ENCODE measurements at regions not wholly inside any gene's neighbourhood (a gene's known extent, or its start where the extent isn't known, plus 50 kb on each side); places are given as distances from the start of the nearest gene placed in this dataset.
A peak's percentile ranks its signal among the peaks of the same experiment; 100 is the strongest.
"Not testable (repeated sequence)": the region's sequence is repeated elsewhere in the genome, so short reads cannot be mapped to it uniquely, and the experiment has no call there.

DNA sequence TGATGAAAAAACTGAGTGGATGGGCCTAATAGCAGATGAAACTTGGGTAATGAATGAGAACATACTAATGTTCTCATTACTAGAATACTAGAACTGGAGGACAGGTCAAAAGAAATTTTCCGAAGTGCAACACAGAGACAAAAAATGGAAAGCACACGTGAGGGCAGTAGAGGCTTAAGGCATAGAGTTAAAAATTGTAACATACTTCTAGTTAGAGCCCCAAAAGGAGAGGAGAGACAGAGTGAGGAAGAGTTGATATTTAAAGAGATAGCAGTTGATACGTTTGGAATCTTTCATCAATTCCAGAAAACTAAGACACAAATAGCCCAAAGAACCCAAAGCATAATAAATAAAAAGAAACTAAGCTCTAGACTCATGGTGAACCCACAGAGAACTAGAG is 327.9 kb downstream of the SQOR start:
- no peak for DNase-seq

- DNase-seq: no peak
Measured at GRCh38 chr15:45970542-45970941, 335.7 kb downstream of the SQOR start.

GRCh38 chr15:45980366-45980765 is 345.5 kb downstream of the SQOR start:
- DNase-seq: no peak

DNA sequence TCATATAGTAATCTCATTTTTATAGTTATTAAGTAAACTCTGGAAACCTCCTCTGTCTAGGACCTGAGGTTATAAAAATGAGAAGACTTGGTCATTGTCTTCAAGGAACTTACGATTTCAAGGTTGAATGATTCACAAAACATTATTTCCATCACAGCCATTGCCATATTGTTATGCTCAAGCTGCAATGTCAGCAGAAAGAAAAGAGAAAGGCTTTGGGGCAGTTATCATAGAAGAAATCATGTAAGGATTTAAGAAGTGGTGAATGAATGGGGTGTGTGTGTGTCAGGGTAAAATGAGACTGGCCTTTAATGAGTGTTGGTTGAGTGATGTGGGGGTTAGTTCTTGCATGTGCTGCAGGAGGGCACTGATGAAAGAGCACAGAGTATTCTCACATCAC is 346.8 kb downstream of the SQOR start:
- DNase-seq: no peak

DNA sequence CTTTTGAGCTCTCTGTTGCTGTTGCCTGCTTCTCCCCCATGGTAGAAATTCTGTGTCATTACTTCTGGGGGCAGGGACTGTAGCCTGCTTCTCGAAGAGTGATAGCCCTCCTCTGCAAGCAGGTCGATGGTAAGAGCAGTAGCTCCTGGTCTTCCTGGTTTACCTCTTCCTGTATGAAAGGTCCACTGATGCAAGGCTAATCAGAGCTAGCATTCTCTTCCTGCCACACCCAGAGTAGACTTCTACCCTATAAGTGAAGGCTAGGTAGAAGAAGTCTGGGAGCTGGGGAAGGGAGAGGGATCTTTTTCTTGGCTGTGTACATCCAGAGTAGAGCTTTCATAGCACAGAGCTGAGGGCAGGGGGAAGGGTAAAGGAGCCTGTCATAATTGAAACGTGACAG is 357.0 kb downstream of the SQOR start:
- no peak for DNase-seq

DNA sequence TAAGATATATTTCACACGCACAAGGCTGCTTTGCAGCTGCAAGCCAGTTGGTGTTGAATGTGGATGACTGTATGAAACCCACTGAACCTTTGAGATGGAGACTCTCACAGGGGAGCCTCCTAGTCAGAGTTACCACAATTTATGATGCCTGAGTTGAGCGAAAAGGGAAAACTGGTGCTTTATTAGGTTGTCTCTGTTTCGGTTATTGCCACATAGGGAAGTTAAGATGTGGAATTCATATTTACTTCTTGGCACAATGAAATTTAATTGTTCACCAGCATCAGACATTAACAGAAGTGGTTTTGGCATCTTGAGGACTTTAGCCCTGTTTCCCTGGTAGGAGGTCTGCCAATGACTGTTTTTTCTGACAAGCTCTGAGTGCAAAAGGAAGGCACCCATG is 358.2 kb downstream of the SQOR start:
- DNase-seq: no peak

DNA sequence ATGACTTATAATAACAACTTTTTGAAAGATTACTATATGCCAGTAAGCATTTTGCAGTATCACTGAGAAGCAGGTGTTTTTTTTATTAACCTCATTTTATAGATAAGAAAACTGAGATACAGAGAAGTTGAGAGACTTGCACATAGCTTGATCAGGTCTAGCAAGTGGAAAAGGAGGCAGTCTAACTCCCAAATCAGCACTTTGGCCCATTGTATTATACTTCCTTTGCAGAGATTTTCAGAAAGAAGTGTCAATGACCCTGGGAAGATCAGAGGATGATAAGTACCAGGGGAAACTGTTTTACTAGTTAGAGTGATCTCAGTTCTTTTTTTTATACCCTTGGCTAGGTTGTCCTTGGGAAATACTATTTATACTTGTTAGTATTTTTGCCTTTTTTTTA is 358.7 kb downstream of the SQOR start:
- no peak for DNase-seq

DNA sequence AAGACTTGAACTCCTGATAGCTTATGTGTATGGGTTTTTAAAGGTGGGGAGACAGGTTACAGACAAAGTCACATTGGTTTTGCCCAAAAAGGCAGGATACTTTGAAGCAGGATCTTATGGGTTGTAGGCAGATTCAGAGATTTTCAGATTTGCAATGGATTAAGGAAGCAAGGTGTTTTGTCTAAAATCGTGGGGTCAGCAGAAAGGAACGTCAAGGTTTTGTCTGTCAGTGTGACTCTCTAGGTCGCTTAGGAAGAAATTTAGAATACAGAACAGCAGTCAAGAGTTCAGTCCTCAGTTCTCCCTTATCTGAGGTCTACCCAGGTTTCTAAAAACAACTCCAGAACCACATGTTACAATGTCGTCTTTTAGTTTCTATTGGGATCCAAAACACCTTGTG is 361.0 kb downstream of the SQOR start:
- DNase-seq: no peak

- no peak for DNase-seq
Measured at GRCh38 chr15:46014532-46014931, 379.7 kb downstream of the SQOR start.

DNA sequence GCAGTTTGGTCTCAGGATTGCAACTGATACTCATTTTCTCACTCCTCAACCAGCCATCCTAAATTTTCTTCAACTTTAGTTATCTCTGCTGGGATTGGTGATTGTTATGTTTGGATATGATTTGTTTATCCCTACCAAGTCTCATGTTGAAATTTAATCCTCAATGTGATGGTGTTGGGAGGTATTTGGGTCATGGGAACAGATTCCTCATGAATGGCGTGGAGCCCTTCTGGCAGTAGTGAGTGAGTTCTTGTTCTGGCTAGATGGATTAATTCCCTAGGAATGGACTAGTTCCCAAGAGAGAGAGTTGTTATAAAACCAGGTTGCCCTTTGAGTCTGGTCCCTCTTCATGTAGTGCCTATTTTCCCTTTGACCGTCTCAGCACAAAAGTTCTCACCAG is 399.9 kb downstream of the SQOR start:
- DNase-seq: no peak

GRCh38 chr15:46039703-46040102 is 404.9 kb downstream of the SQOR start:
- no peak for DNase-seq

DNA sequence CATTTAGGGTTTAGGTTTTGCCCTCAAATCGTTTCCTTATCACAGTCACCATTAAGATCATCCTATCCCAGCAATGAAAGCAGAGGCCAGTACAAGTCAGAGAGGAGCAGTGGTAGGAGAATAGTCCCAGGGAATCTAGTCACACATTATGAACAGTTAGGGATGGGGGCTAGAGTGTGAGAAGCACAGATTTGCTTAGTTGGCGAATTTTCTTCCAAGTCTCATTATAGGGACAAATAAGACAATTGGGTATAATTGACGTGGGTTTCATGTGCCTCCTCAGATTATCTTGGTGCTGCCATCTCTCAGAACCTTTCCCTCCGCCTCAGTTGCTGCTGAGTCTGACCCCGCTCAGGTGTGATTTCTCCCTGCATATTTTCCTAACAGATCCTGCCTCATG is 407.1 kb downstream of the SQOR start:
- no peak for DNase-seq

GRCh38 chr15:46059921-46060594 is 425.2 kb downstream of the SQOR start:
- DNase-seq: no peak

DNA sequence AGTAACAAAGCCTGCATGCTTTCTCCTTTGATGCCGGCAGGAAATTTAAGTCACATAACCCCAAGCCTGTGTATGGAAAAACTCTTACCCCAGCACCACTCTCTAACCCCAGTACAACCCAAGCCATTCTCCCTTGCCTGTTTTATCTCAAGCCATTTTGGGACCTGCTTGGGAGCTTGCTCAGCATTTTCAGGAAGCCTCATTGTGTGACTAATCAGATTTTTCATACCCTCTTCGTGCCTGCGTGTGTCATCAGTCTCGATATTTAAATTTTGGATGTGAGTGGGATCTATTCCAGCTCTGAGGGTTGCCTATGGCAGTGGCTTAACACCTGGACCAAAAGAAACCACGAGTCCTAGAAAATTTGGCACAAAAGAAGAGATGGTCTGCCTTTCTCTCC is 426.2 kb downstream of the SQOR start:
- DNase-seq: no peak

- DNase-seq: no peak
Measured at GRCh38 chr15:46077220-46077619, 442.4 kb downstream of the SQOR start.

- DNase-seq: no peak
Measured at GRCh38 chr15:46079046-46079445, 444.2 kb downstream of the SQOR start.

DNA sequence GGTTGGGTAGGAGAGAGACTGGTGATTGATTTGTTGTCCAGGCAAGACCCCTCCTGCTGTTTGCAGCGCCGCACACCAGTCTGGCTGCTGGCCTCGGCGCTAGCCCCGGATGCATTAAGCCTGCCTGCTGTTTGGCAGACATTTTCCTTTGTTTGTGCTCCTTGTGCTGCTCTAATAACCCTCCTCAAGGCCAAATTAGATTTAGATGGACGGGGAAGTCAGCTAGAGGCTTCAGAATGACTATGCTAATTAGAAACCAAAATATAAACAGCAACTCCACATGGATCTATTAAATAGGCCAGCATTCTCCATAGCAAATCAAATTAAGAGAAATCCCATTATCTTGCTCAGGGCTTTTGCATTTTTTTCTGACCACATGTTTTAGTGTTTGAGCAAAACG is 445.2 kb downstream of the SQOR start:
- no peak for DNase-seq

- DNase-seq: no peak
Measured at GRCh38 chr15:46088486-46089445, 453.9 kb downstream of the SQOR start.

DNA sequence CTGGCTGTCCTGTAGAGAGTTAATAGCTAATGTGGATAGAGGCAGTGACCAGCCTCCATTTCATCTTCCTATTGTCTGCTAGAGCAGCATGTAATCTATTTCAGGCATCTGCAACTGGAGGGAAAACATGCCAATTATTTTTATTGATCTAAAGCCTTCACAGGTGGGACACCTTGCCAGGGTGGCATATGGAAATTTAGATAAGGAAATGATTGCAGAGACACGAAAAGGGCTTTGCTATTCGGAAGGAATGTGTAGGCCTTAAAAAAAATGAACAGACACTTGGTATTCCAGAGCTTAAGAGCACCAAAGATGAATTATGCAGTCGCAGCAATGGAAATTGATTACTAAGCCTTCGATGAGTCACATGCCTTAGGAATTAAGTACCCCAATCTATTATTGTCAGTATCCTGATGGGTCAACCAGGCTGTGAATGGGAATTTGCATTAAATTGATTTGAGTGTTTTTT is 454.7 kb downstream of the SQOR start:
- no peak for DNase-seq

GRCh38 chr15:46091860-46092450 is 457.1 kb downstream of the SQOR start:
- DNase-seq: peak; percentile 60

GRCh38 chr15:46098006-46098405 is 463.2 kb downstream of the SQOR start:
- not testable (repeated sequence) for DNase-seq

- no peak for DNase-seq
Measured at GRCh38 chr15:46110755-46111154, 475.9 kb downstream of the SQOR start.

GRCh38 chr15:46111730-46112129 is 476.9 kb downstream of the SQOR start:
- DNase-seq: no peak

- no peak for DNase-seq
Measured at GRCh38 chr15:46117071-46117470, 482.2 kb downstream of the SQOR start.
